ENCODE measurements at regions not wholly inside any gene's neighbourhood (a gene's known extent, or its start where the extent isn't known, plus 50 kb on each side); places are given as distances from the start of the nearest gene placed in this dataset.

DNA sequence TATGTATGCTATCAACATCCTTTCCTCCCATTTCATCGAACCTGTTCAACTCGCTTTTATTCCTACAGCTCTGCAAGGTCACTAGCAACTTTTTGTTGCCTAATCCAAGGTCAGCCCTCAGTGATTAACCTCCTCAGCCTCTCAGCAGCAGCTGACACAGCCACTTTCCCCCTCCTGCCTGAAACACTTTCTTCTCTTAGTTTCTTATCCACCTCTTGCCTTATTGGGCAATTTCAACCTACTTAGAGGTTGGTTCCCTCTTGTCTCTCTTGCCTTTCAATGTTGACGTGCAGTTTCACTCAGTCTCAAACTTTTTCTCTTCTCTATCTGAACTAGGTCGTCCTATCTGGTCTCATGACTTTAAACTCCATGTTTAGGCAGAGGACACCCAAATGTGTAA lies 156.3 kb downstream of the C1orf94 start:
- Histone ChIP-seq H3K4me3 (replicated peaks in 1 of 3; ENCODE audit: insufficient read depth in 1 of 3, low read depth in 1 of 3, low read length in 3 of 3) (no peak overlapping the region), H4K20me1 (replicated peaks; ENCODE audit: control insufficient read depth, extremely low read depth, insufficient read depth, low read length) (no peaks in the 10 kb centered on the region), H3K4me1 (ENCODE audit: control insufficient read depth, extremely low read depth, insufficient read depth, low read length) (no peaks in the 10 kb centered on the region), H3K4me2 (ENCODE audit: insufficient read depth, low read length) (no peak overlapping the region), H3K9ac (replicated peaks; ENCODE audit: extremely low read depth, insufficient read depth, low read length) (no peak overlapping the region), H2AFZ (ENCODE audit: low read depth, low read length) (no peak overlapping the region), H3K9me3 (replicated peaks; ENCODE audit: control insufficient read depth, insufficient read depth, low read length) (peaks cover under 1% of the 10 kb centered on the region), H3K27ac (ENCODE audit: insufficient read depth, low read depth, low read length) (no peak overlapping the region), H3K9me1 (replicated peaks; ENCODE audit: control insufficient read depth, extremely low read depth, insufficient read depth, low read length) (no peaks in the 10 kb centered on the region), H3K79me2 (ENCODE audit: control insufficient read depth, insufficient read depth, low read length) (no peaks in the 10 kb centered on the region), H3K27me3 (ENCODE audit: control insufficient read depth in 2 of 2, insufficient read depth in 2 of 2, low read length in 2 of 2) (no peaks in the 10 kb centered on the region), H3K36me3 (ENCODE audit: control insufficient read depth in 2 of 2, extremely low read depth in 1 of 2, insufficient read depth in 2 of 2, low read length in 2 of 2) (no peaks in the 10 kb centered on the region)
- FAIRE-seq (no peak), DNase-seq (ENCODE audit: low read depth, low spot score) (no peak)
- dilution Hi-C loops (cut with MboI; ENCODE audit: extremely low pct_ligation_motif_present, low sequenced_read_pairs) (no loop called here), intact Hi-C loops (cut with micrococcal nuclease) (no loop called here)
- ChIA-PET POLR2A (no interaction called here), CTCF (no interaction called here)
- TF ChIP-seq, protein P1, sequence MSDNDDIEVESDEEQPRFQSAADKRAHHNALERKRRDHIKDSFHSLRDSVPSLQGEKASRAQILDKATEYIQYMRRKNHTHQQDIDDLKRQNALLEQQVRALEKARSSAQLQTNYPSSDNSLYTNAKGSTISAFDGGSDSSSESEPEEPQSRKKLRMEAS (IDR thresholded peaks at IDR 0.05; ENCODE audit: insufficient read depth, insufficient read length): no peak
- TF ChIP-seq GATA2 (IDR thresholded peaks at IDR 0.05; ENCODE audit: insufficient read depth, insufficient read length, low read depth, low read length) (no peak), EZH2 (IDR thresholded peaks at IDR 0.05; ENCODE audit: borderline replicate concordance, low read depth, low read length, severe bottlenecking) (no peak), POLR2AphosphoS5 (IDR thresholded peaks at IDR 0.05; ENCODE audit: insufficient read depth, low read depth, low read length) (no peak), JUN (IDR thresholded peaks at IDR 0.05; ENCODE audit: borderline replicate concordance, insufficient read depth, insufficient read length, low read depth) (no peak), FOS (IDR thresholded peaks at IDR 0.05; ENCODE audit: borderline replicate concordance, insufficient read depth, low read length) (no peak), MYC (IDR thresholded peaks at IDR 0.05; ENCODE audit: low read depth, low read length) (no peak), POLR2A (IDR thresholded peaks at IDR 0.05; ENCODE audit: low read depth, low read length) (no peak)
- TF ChIP-seq, protein P2, sequence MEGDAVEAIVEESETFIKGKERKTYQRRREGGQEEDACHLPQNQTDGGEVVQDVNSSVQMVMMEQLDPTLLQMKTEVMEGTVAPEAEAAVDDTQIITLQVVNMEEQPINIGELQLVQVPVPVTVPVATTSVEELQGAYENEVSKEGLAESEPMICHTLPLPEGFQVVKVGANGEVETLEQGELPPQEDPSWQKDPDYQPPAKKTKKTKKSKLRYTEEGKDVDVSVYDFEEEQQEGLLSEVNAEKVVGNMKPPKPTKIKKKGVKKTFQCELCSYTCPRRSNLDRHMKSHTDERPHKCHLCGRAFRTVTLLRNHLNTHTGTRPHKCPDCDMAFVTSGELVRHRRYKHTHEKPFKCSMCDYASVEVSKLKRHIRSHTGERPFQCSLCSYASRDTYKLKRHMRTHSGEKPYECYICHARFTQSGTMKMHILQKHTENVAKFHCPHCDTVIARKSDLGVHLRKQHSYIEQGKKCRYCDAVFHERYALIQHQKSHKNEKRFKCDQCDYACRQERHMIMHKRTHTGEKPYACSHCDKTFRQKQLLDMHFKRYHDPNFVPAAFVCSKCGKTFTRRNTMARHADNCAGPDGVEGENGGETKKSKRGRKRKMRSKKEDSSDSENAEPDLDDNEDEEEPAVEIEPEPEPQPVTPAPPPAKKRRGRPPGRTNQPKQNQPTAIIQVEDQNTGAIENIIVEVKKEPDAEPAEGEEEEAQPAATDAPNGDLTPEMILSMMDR (IDR thresholded peaks at IDR 0.05; ENCODE audit: extremely low read depth in 1 of 2, insufficient read depth in 1 of 2, low read depth in 1 of 2, low read length in 2 of 2): no peak
- BruUV-seq (replicated peaks): no TSS peak

All from endothelial cell of umbilical vein (primary cell).